Vagina (tissue), 2 donors: ENCODE measurements at regions not wholly inside any gene's neighbourhood (a gene's known extent, or its start where the extent isn't known, plus 50 kb on each side); places are given as distances from the start of the nearest gene placed in this dataset.

Source experiments
- DNase-seq, 2 donors: peaks; one replicate each; pipeline ENCODE4 v3.0.0-alpha.2; 2017; ENCODE audit errors: extremely low spot score in 2 of 2
- H3K27ac ChIP-seq: fragments of 200-600 bp; sonication (generic); one replicate; pipeline ENCODE4 v1.5.1; 2019
- H3K27me3 ChIP-seq: fragments of 200-600 bp; sonication (generic); one replicate; pipeline ENCODE4 v1.5.1; 2019
- H3K36me3 ChIP-seq, 2 donors: fragments of 200-600 bp; sonication (generic); one replicate each; pipeline ENCODE4 v1.5.1; 2017 to 2019
- H3K4me1 ChIP-seq: fragments of 200-600 bp; sonication (generic); one replicate; pipeline ENCODE4 v1.5.1; 2019
- H3K4me3 ChIP-seq, 2 donors: fragments of 200-600 bp; sonication (generic); 1 replicate in 1 of 2; 2 replicates in 1 of 2; pipeline ENCODE4 v1.5.1; 2016 to 2019
- H3K9me3 ChIP-seq: fragments of 200-600 bp; sonication (generic); one replicate; pipeline ENCODE4 v1.5.1; 2019
- POLR2A ChIP-seq, 2 donors: fragments of 450-650 bp; IDR thresholded peaks; one replicate each; pipeline ENCODE4 v1.6.1; 2017; ENCODE audit warnings: antibody characterized with exemption in 2 of 2, mild to moderate bottlenecking in 2 of 2, moderate library complexity in 2 of 2
- POLR2AphosphoS5 ChIP-seq, 2 donors: sonication (generic); formaldehyde crosslinking; IDR thresholded peaks; one replicate each; pipeline ENCODE4 v1.9.0; 2017; ENCODE audit warnings: antibody characterized with exemption in 2 of 2, mild to moderate bottlenecking in 2 of 2, low read depth in 1 of 2; ENCODE audit not compliant: insufficient read depth in 1 of 2
- intact Hi-C: fragments of 100-400 bp; cut with DNase I; formaldehyde crosslinking; loops from one replicate; pipeline ENCODE4 v1.15.1; 2023
- TF ChIP-seq, protein P1 (sequence below), 3 experiments: fragments of 450-650 bp in 2 of 3; fragments of 200-600 bp in 1 of 3; sonication (generic) in 1 of 3; IDR thresholded peaks; one replicate each; pipeline ENCODE4 v1.5.1; 2017 to 2019; ENCODE audit warnings: antibody characterized with exemption in 3 of 3, mild to moderate bottlenecking in 2 of 3, moderate library complexity in 2 of 3

DNA sequence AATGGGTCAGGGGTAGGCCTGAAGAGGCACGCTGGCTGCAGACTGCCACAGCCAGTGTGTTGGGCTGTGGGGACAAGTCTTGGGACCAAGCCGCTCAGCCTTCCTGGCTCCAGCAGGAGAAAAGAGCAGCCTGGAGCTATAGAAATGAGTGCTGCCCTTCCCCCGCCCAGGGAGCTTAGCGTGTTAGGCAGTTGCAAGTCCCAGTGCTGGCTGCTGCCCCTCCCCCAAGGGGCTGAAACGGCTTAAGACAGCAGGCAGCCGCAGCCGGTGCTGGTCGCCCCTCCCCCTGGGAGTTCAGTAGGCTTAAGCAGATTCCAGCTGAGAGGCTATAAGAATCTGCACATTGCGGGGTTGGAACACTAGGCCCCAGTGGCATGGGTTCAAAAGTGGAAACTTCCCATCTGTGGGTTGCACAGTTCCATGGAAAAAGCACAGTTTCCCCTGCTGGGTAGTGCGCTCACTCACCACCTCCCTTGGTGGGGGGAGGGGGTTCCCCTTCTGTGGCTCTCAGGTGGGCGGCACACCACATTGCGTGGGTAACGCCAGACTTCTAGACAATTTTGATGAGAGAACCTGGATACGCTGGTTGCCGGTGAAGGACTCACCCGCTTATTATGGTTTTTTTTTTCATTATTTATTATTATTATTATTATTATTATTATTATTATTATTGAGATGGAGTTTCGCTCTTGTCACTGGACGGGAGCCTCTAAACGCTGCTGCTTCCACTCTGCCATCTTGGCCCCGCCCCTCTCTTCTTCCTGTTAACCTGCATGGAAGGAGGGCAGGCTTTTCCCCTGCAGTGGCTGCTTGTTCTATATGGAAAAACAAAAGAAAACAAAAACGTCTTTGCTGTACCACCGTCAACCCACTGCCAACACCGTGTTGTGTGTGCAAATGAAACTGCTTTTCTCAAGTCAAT lies 151.1 kb downstream of the CXCL12 start:
- H3K27ac ChIP-seq, result no peak overlapping the region
- H3K27me3 ChIP-seq, result no peaks in the 10 kb centered on the region
- no peaks in the 10 kb centered on the region for H3K4me1 ChIP-seq
- no peak for DNase-seq
- no peaks in the 10 kb centered on the region for H3K9me3 ChIP-seq
- H3K4me3 ChIP-seq, result no peak overlapping the region
- intact Hi-C loops, result no loop called here
- H3K36me3 ChIP-seq, result no peaks in the 10 kb centered on the region
- no peak for TF ChIP-seq POLR2A (IDR thresholded peaks at IDR 0.05)
- TF ChIP-seq, protein P1, sequence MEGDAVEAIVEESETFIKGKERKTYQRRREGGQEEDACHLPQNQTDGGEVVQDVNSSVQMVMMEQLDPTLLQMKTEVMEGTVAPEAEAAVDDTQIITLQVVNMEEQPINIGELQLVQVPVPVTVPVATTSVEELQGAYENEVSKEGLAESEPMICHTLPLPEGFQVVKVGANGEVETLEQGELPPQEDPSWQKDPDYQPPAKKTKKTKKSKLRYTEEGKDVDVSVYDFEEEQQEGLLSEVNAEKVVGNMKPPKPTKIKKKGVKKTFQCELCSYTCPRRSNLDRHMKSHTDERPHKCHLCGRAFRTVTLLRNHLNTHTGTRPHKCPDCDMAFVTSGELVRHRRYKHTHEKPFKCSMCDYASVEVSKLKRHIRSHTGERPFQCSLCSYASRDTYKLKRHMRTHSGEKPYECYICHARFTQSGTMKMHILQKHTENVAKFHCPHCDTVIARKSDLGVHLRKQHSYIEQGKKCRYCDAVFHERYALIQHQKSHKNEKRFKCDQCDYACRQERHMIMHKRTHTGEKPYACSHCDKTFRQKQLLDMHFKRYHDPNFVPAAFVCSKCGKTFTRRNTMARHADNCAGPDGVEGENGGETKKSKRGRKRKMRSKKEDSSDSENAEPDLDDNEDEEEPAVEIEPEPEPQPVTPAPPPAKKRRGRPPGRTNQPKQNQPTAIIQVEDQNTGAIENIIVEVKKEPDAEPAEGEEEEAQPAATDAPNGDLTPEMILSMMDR (IDR thresholded peaks at IDR 0.05), result no peak

DNA sequence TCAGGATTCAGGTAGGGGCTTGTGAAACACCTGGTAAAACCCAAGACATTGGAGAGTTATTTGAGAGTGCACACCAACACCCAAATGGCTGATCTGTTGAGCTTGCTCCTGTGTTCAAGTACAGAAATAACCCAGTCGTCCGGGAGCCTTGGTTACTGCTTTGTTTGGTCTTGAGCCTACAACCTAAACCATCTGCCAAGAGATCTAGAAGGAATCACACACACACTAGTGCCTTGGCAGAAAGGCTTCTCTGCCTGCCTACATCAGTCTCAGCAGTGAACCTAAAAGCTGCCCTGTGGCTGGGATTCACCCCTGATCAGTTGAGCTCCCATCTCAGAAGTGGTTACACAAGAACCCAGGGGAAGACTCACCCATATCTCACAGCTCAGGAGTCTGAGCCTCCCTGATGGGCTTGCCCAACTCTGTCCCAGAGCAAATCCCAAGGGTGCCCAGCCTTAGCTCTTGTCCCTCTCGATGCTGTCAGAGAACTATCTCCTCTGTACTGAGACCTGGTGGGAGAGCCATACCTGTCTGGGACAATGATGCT lies 167.6 kb downstream of the CXCL12 start:
- no peak for TF ChIP-seq POLR2AphosphoS5 (IDR thresholded peaks at IDR 0.05; ENCODE audit: insufficient read depth in 1 of 2, low read depth in 1 of 2)
- no peak for TF ChIP-seq POLR2A (IDR thresholded peaks at IDR 0.05)
- TF ChIP-seq, protein P1 (IDR thresholded peaks at IDR 0.05), result no peak
- intact Hi-C loops, result no loop called here
- Histone ChIP-seq H3K4me1 (no peaks in the 10 kb centered on the region), H3K27me3 (no peaks in the 10 kb centered on the region), H3K36me3 (no peaks in the 10 kb centered on the region), H3K9me3 (no peaks in the 10 kb centered on the region), H3K4me3 (no peak overlapping the region), H3K27ac (no peak overlapping the region)
- DNase-seq, result peak in 1 of 2 donors; percentile 60

DNA sequence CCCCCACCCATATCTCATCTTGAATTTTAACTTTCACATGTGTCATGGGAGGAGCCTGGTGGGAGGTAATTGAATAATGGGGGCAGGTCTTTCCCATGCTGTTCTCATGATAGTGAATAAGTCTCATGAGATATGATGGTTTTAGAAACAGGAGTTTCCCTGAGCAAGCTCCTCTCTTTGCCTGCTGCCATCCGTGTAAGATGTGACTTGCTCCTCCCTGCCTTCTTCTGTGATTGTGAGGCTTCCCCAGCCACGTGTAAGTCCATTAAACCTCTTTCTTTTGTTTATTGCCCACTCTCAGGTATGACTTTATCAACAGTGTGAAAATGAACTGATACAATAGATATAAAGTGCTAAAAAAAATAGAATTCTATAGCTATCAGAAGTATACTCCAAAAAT lies 168.8 kb downstream of the CXCL12 start:
- Histone ChIP-seq H3K27ac (no peak overlapping the region), H3K36me3 (no peaks in the 10 kb centered on the region), H3K27me3 (no peaks in the 10 kb centered on the region), H3K4me3 (no peak overlapping the region), H3K4me1 (no peaks in the 10 kb centered on the region), H3K9me3 (no peaks in the 10 kb centered on the region)
- intact Hi-C loops, result no loop called here
- DNase-seq, result no peak
- TF ChIP-seq POLR2AphosphoS5 (IDR thresholded peaks at IDR 0.05; ENCODE audit: insufficient read depth in 1 of 2, low read depth in 1 of 2) (no peak), POLR2A (IDR thresholded peaks at IDR 0.05) (no peak)
- TF ChIP-seq, protein P1 (IDR thresholded peaks at IDR 0.05), result no peak

DNA sequence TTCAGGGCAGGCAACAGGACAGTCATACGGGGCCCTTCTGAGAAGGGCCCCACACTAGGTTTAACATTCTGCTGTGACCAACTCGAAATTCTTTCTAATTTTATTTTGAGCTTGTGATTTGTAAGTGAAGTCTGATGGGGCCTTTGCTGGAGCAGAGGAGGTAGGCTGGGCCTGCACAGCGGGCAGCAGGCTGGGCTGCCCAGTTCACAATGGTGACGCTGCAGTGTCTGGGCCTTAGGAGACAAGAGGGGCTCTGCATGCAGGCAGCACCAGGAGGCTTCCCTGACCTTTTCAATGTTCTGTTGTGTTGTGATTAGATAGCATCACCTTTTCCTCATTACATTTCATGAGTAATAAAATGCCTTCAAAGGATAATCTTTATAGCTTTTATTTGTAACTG lies 175.1 kb downstream of the CXCL12 start:
- no peaks in the 10 kb centered on the region for H3K9me3 ChIP-seq
- TF ChIP-seq POLR2AphosphoS5 (IDR thresholded peaks at IDR 0.05; ENCODE audit: insufficient read depth in 1 of 2, low read depth in 1 of 2) (no peak), POLR2A (IDR thresholded peaks at IDR 0.05) (no peak)
- TF ChIP-seq, protein P1 (IDR thresholded peaks at IDR 0.05), result no peak
- H3K4me1 ChIP-seq, result no peaks in the 10 kb centered on the region
- H3K27me3 ChIP-seq, result no peaks in the 10 kb centered on the region
- H3K36me3 ChIP-seq, result no peaks in the 10 kb centered on the region
- DNase-seq, result peak in 1 of 2 donors; percentile 60
- intact Hi-C loops, result no loop called here
- H3K4me3 ChIP-seq, result no peak overlapping the region
- H3K27ac ChIP-seq, result no peak overlapping the region

DNA sequence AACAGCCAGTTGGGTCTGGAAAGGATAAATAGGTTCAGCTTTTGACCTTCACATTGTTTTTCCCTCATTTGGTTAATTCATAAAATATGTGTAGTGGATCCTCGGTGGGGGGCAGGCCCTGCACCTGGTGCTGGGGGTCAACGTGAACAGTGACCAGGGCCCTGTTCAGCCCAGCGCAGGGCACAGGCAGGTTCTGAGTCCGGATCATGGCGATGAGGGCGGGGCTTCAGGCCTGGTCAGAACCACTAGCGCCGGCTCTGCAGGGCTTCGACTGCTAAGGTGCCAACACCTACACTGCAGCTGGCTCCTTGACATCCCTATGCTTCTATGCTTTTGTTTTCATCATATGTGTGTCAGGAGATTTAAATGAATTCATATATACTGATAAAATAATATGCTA lies 177.7 kb downstream of the CXCL12 start:
- no peaks in the 10 kb centered on the region for H3K36me3 ChIP-seq
- H3K27me3 ChIP-seq, result no peaks in the 10 kb centered on the region
- H3K27ac ChIP-seq, result no peak overlapping the region
- intact Hi-C loops, result no loop called here
- H3K4me3 ChIP-seq, result no peak overlapping the region
- no peaks in the 10 kb centered on the region for H3K9me3 ChIP-seq
- no peak for DNase-seq
- TF ChIP-seq POLR2A (IDR thresholded peaks at IDR 0.05), result no peak
- TF ChIP-seq, protein P1 (IDR thresholded peaks at IDR 0.05), result no peak
- no peak for TF ChIP-seq POLR2AphosphoS5 (IDR thresholded peaks at IDR 0.05; ENCODE audit: insufficient read depth in 1 of 2, low read depth in 1 of 2)
- no peaks in the 10 kb centered on the region for H3K4me1 ChIP-seq
